A549 (cell line): ENCODE measurements at regions not wholly inside any gene's neighbourhood (a gene's known extent, or its start where the extent isn't known, plus 50 kb on each side); places are given as distances from the start of the nearest gene placed in this dataset.

ENCODE experiments used
- BHLHE40 ChIP-seq: IDR thresholded peaks from 2 replicates; pipeline ENCODE4 v1.6.1; 2012; ENCODE audit warnings: low read depth, low read length, inconsistent platforms
- CEBPB ChIP-seq, 2 experiments: fragments of >200 bp in 1 of 2; sonication (Bioruptor Twin) in 1 of 2; formaldehyde crosslinking in 1 of 2; IDR thresholded peaks; 2 replicates each; pipeline ENCODE4 v1.6.1; 2012 to 2016
- EP300 ChIP-seq, 2 experiments: fragments of >200 bp; sonication (Bioruptor Twin); formaldehyde crosslinking; IDR thresholded peaks; 2 replicates in 1 of 2; 3 replicates in 1 of 2; pipeline ENCODE4 v1.6.1; 2016 to 2017
- HDAC2 ChIP-seq: fragments of 200-600 bp; sonication (generic); IDR thresholded peaks from 2 replicates; pipeline ENCODE4 v1.6.1; 2016
- HES2 ChIP-seq: fragments of >200 bp; sonication (Bioruptor Twin); formaldehyde crosslinking; IDR thresholded peaks from 2 replicates; pipeline ENCODE4 v1.6.1; 2016
- MAX ChIP-seq: IDR thresholded peaks from 2 replicates; pipeline ENCODE4 v1.6.1; 2012
- PHF8 ChIP-seq: fragments of 200-600 bp; sonication (generic); IDR thresholded peaks from 2 replicates; pipeline ENCODE4 v1.6.1; 2016; ENCODE audit warnings: low read depth, mild to moderate bottlenecking, antibody characterized with exemption, moderate library complexity, borderline replicate concordance
- POLR2A ChIP-seq: IDR thresholded peaks from 2 replicates; pipeline ENCODE4 v1.6.1; 2012; ENCODE audit warnings: mild to moderate bottlenecking, low read length
- POLR2AphosphoS2 ChIP-seq: conservative IDR thresholded peaks from 2 replicates; pipeline ENCODE4 v1.6.1; 2012; ENCODE audit warnings: low read length, improper control_type of control experiment, inconsistent platforms
- RAD21 ChIP-seq, 2 experiments: fragments of >200 bp in 1 of 2; sonication (Bioruptor Twin) in 1 of 2; formaldehyde crosslinking in 1 of 2; IDR thresholded peaks in 1 of 2; conservative IDR thresholded peaks in 1 of 2; 2 replicates in 1 of 2; 3 replicates in 1 of 2; pipeline ENCODE4 v1.6.1; 2012 to 2018; ENCODE audit warnings: inconsistent platforms in 1 of 2
- REST ChIP-seq: fragments of 200-600 bp; sonication (generic); IDR thresholded peaks from 2 replicates; pipeline ENCODE4 v1.6.1; 2016; ENCODE audit warnings: antibody characterized with exemption, mild to moderate bottlenecking, moderate library complexity
- RNF2 ChIP-seq: fragments of 200-600 bp; sonication (generic); IDR thresholded peaks from 2 replicates; pipeline ENCODE4 v1.6.1; 2016; ENCODE audit warnings: low read depth, mild to moderate bottlenecking, antibody characterized with exemption, moderate library complexity, borderline replicate concordance
- SMC3 ChIP-seq: fragments of >200 bp; sonication (Bioruptor Twin); formaldehyde crosslinking; IDR thresholded peaks from 3 replicates; pipeline ENCODE4 v1.6.1; 2018; ENCODE audit warnings: inconsistent platforms
- TF ChIP-seq, protein P1 (sequence below): fragments of >200 bp; sonication (Bioruptor Twin); formaldehyde crosslinking; IDR thresholded peaks from 3 replicates; pipeline ENCODE4 v1.5.1; 2016

GRCh38 chr5:138686668-138687067, 66.6 kb upstream of the CTNNA1 start:
- TF ChIP-seq EP300 (IDR thresholded peaks at IDR 0.05) (no peak), POLR2AphosphoS2 (no peak), REST (no peak), HES2 (no peak), SMC3 (no peak), POLR2A (no peak), CEBPB (IDR thresholded peaks at IDR 0.05) (no peak), RAD21 (conservative IDR thresholded peaks at IDR 0.05 in 1 of 2, IDR thresholded peaks at IDR 0.05 in 1 of 2) (no peak), PHF8 (no peak), RNF2 (no peak), MAX (no peak), HDAC2 (no peak), BHLHE40 (no peak)
- TF ChIP-seq, protein P1, sequence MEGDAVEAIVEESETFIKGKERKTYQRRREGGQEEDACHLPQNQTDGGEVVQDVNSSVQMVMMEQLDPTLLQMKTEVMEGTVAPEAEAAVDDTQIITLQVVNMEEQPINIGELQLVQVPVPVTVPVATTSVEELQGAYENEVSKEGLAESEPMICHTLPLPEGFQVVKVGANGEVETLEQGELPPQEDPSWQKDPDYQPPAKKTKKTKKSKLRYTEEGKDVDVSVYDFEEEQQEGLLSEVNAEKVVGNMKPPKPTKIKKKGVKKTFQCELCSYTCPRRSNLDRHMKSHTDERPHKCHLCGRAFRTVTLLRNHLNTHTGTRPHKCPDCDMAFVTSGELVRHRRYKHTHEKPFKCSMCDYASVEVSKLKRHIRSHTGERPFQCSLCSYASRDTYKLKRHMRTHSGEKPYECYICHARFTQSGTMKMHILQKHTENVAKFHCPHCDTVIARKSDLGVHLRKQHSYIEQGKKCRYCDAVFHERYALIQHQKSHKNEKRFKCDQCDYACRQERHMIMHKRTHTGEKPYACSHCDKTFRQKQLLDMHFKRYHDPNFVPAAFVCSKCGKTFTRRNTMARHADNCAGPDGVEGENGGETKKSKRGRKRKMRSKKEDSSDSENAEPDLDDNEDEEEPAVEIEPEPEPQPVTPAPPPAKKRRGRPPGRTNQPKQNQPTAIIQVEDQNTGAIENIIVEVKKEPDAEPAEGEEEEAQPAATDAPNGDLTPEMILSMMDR: no peak
